ENCODE measurements at regions not wholly inside any gene's neighbourhood (a gene's known extent, or its start where the extent isn't known, plus 50 kb on each side); places are given as distances from the start of the nearest gene placed in this dataset.

DNA sequence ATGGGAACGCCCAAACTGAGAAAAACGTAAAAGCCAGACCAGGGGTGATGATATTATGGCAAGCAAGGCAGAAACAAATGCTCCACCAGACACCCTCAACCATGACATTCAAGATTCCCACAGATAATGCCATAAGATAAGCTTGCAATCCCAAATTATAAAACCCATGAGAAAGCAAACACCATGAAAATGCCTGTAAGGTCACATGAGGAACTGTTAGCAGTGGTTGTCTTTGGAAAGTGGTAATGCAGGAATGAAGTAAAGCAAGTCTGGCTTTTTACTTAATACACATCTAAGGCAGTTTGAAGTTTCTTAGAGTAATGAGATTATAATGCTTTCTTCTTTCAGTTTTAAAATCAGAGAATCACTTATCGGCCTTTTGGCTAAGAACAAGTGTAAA, 111.0 kb downstream of the MN1 start:
- Histone ChIP-seq H3K27me3 (replicated peaks; ENCODE audit: control insufficient read depth, insufficient read depth, low read length) (no peaks in the 10 kb centered on the region), H3K36me3 (ENCODE audit: control insufficient read depth, insufficient read depth, low read length) (no peaks in the 10 kb centered on the region), H3K4me3 (replicated peaks; ENCODE audit: low read depth, low read length) (no peak overlapping the region)
- no peak for DNase-seq (ENCODE audit: extremely low read depth, insufficient read length)
- TF ChIP-seq, protein P1, sequence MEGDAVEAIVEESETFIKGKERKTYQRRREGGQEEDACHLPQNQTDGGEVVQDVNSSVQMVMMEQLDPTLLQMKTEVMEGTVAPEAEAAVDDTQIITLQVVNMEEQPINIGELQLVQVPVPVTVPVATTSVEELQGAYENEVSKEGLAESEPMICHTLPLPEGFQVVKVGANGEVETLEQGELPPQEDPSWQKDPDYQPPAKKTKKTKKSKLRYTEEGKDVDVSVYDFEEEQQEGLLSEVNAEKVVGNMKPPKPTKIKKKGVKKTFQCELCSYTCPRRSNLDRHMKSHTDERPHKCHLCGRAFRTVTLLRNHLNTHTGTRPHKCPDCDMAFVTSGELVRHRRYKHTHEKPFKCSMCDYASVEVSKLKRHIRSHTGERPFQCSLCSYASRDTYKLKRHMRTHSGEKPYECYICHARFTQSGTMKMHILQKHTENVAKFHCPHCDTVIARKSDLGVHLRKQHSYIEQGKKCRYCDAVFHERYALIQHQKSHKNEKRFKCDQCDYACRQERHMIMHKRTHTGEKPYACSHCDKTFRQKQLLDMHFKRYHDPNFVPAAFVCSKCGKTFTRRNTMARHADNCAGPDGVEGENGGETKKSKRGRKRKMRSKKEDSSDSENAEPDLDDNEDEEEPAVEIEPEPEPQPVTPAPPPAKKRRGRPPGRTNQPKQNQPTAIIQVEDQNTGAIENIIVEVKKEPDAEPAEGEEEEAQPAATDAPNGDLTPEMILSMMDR (IDR thresholded peaks at IDR 0.05; ENCODE audit: insufficient read depth, low read length, poor library complexity, severe bottlenecking) = no peak

DNA sequence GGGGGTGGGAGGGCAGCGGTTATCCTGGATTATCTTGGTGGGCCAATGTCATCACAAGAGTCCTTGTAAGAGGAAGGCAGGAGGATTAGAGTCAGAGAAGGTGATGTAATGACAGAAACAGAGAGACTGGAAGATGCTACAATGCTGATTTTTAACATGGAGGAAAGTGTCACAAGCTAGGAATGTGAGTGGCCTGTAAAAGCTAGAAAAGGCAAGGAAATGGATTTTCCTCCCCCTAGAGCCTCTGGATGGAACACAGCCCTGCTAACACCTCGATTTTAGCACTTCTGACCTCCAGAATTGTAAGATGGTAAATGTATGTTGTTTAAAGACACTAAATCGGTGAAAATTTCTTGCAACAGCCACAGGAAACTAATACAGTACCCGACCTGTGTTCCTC, 109.3 kb downstream of the MN1 start:
- no peak overlapping the region for H3K4me3 ChIP-seq (replicated peaks; ENCODE audit: low read depth, low read length)
- no peaks in the 10 kb centered on the region for H3K27me3 ChIP-seq (replicated peaks; ENCODE audit: control insufficient read depth, insufficient read depth, low read length)
- TF ChIP-seq, protein P1 (IDR thresholded peaks at IDR 0.05; ENCODE audit: insufficient read depth, low read length, poor library complexity, severe bottlenecking) = no peak
- no peak for DNase-seq (ENCODE audit: extremely low read depth, insufficient read length)
- H3K36me3 ChIP-seq (ENCODE audit: control insufficient read depth, insufficient read depth, low read length) = no peaks in the 10 kb centered on the region

DNA sequence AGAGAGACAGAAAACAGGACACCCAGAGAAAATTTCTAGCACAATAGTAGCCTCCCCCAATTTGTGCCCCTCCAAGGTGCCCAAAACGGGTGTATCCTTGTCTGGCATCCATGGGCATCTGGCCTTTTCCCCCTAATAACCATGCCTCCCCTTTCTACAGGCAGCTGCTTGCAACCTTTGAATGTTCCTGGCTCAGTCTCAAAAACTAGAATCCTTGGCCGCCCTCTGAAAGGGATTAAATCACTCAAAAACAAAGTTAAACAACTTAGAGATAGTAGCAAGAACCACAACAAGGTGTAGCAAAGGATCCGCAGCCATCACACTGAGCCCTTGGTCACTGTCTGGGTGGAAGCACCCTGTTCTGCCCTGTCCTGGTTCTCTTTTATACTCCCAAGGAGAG, 105.6 kb downstream of the MN1 start:
- Histone ChIP-seq H3K4me3 (replicated peaks; ENCODE audit: low read depth, low read length) (no peak overlapping the region), H3K27me3 (replicated peaks; ENCODE audit: control insufficient read depth, insufficient read depth, low read length) (no peaks in the 10 kb centered on the region), H3K36me3 (ENCODE audit: control insufficient read depth, insufficient read depth, low read length) (no peaks in the 10 kb centered on the region)
- TF ChIP-seq, protein P1 (IDR thresholded peaks at IDR 0.05; ENCODE audit: insufficient read depth, low read length, poor library complexity, severe bottlenecking) = no peak
- no peak for DNase-seq (ENCODE audit: extremely low read depth, insufficient read length)

DNA sequence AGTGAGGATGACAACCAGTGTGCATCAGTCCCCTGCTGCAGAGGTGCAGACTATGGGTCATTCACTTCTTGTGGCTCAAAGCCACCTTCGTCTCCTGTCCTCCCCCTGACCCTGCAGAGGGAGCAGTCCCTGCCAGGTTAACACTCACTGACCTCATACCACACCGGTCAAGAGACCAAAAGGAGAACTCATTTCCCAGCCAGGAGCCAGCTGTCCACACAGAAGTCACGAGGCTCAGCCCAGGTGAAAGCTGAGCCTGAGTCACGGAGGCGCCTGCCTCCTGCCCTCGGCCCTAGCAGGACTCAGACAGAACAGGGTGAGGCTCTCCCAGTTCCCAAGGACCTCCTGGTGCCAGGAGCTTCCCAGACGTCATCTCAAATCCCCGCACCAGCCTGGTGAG, 103.7 kb downstream of the MN1 start:
- Histone ChIP-seq H3K4me3 (replicated peaks; ENCODE audit: low read depth, low read length) (no peak overlapping the region), H3K27me3 (replicated peaks; ENCODE audit: control insufficient read depth, insufficient read depth, low read length) (no peaks in the 10 kb centered on the region), H3K36me3 (ENCODE audit: control insufficient read depth, insufficient read depth, low read length) (no peaks in the 10 kb centered on the region)
- TF ChIP-seq, protein P1 (IDR thresholded peaks at IDR 0.05; ENCODE audit: insufficient read depth, low read length, poor library complexity, severe bottlenecking) = no peak
- no peak for DNase-seq (ENCODE audit: extremely low read depth, insufficient read length)

All from GM06990 (cell line).